MM.1S (cell line): ENCODE measurements at regions not wholly inside any gene's neighbourhood (a gene's known extent, or its start where the extent isn't known, plus 50 kb on each side); places are given as distances from the start of the nearest gene placed in this dataset.

Experiments
- DNase-seq: peaks from one replicate; pipeline ENCODE4 v3.0.0-alpha.2; 2015
- H2AFZ ChIP-seq: fragments of 300-600 bp; sonication (generic); 2 replicates; pipeline ENCODE4 v1.6.0; 2016; ENCODE audit warnings: antibody characterized with exemption, low read length
- H3F3A ChIP-seq: fragments of 300-600 bp; sonication (generic); 2 replicates; pipeline ENCODE4 v1.6.1; 2016; ENCODE audit warnings: mild to moderate bottlenecking, antibody characterized with exemption, low read length, moderate library complexity, mixed read lengths; ENCODE audit not compliant: insufficient read depth
- H3K27ac ChIP-seq: fragments of 300-600 bp; sonication (generic); 2 replicates; pipeline ENCODE4 v1.5.1; 2016; ENCODE audit warnings: mild to moderate bottlenecking, low read length
- H3K27me3 ChIP-seq: fragments of 300-600 bp; sonication (generic); replicated peaks from 2 replicates; pipeline ENCODE4 v1.6.0; 2016; ENCODE audit warnings: low read length; ENCODE audit not compliant: insufficient read depth
- H3K36me3 ChIP-seq: fragments of 300-600 bp; sonication (generic); replicated peaks from 2 replicates; pipeline ENCODE4 v1.6.1; 2016; ENCODE audit warnings: mild to moderate bottlenecking, low read length, mixed read lengths; ENCODE audit not compliant: insufficient read depth
- H3K4me1 ChIP-seq: fragments of 300-600 bp; sonication (generic); 2 replicates; pipeline ENCODE4 v1.6.1; 2016; ENCODE audit warnings: low read length, mixed read lengths
- H3K4me2 ChIP-seq: fragments of 300-600 bp; sonication (generic); 2 replicates; pipeline ENCODE4 v1.6.0; 2016; ENCODE audit warnings: low read depth, low read length
- H3K4me3 ChIP-seq: fragments of 300-600 bp; sonication (generic); 2 replicates; pipeline ENCODE4 v1.5.1; 2016; ENCODE audit warnings: low read length, mixed read lengths
- H3K79me2 ChIP-seq: fragments of 300-600 bp; sonication (generic); 2 replicates; pipeline ENCODE4 v1.6.1; 2016; ENCODE audit warnings: mixed run types, low read length, mixed read lengths
- H3K9ac ChIP-seq: fragments of 300-600 bp; sonication (generic); 2 replicates; pipeline ENCODE4 v1.6.1; 2016; ENCODE audit warnings: low read length, mixed read lengths
- H3K9me2 ChIP-seq: fragments of 300-600 bp; sonication (generic); replicated peaks from 2 replicates; pipeline ENCODE4 v1.6.1; 2016; ENCODE audit warnings: mild to moderate bottlenecking, low read length, mixed read lengths; ENCODE audit not compliant: insufficient read depth
- H3K9me3 ChIP-seq: fragments of 300-600 bp; sonication (generic); replicated peaks from 2 replicates; pipeline ENCODE4 v1.6.1; 2016; ENCODE audit warnings: mild to moderate bottlenecking, low read length, mixed read lengths; ENCODE audit not compliant: insufficient read depth
- H4K20me1 ChIP-seq: fragments of 300-600 bp; sonication (generic); 2 replicates; pipeline ENCODE4 v1.6.1; 2016; ENCODE audit warnings: mild to moderate bottlenecking, low read length, moderate library complexity, mixed read lengths; ENCODE audit not compliant: insufficient read depth
- CTCF ChIP-seq: fragments of 300-600 bp; sonication (generic); IDR thresholded peaks from 2 replicates; pipeline ENCODE4 v1.5.1; 2016; ENCODE audit warnings: antibody characterized with exemption, low read length, mixed read lengths
- EZH2 ChIP-seq: fragments of 300-600 bp; sonication (generic); optimal IDR thresholded peaks from 2 replicates; pipeline ENCODE3; 2017; ENCODE audit warnings: low read depth, mild to moderate bottlenecking, antibody characterized with exemption, low read length, mixed read lengths
- EZH2phosphoT487 ChIP-seq: fragments of 300-600 bp; sonication (generic); IDR thresholded peaks from 2 replicates; pipeline ENCODE4 v1.6.1; 2018; ENCODE audit warnings: antibody characterized with exemption, low read length

GRCh38 chr16:6309271-6309670 lies 1023.4 kb upstream of the RBFOX1 start:
- no peak overlapping the region for H3K4me2 ChIP-seq
- H3K27ac ChIP-seq = no peak overlapping the region
- H3K4me1 ChIP-seq = no peaks in the 10 kb centered on the region
- H3K79me2 ChIP-seq = no peaks in the 10 kb centered on the region
- no peak overlapping the region for H3K9ac ChIP-seq
- no peaks in the 10 kb centered on the region for H3K27me3 ChIP-seq
- H2AFZ ChIP-seq = no peak overlapping the region
- DNase-seq = no peak
- no peaks in the 10 kb centered on the region for H3K9me3 ChIP-seq
- H3K4me3 ChIP-seq = no peak overlapping the region
- no peaks in the 10 kb centered on the region for H3K9me2 ChIP-seq
- TF ChIP-seq CTCF = no peak
- no peak for TF ChIP-seq EZH2phosphoT487
- TF ChIP-seq EZH2 = no peak
- H3F3A ChIP-seq = no peaks in the 10 kb centered on the region
- H3K36me3 ChIP-seq = no peaks in the 10 kb centered on the region
- no peaks in the 10 kb centered on the region for H4K20me1 ChIP-seq

DNA sequence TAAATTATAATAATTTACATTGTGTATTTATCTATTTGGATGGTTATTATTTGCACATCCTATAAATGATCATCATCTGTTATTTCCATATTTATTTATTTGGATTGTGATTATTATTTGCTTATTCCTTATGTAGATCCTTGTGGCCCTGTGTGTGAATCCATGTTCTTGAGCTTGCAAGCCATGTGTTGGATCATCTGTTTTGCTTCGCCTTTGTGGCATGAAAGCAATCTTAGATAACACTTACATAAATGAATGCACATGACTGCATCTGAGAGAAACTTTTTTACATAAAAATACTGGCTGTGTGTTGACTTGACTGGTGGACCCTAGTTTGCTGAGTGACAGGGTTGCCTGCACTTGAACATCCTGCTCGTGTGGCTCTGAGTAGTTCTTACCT lies 1024.5 kb upstream of the RBFOX1 start:
- no peak for DNase-seq
- no peaks in the 10 kb centered on the region for H3K9me3 ChIP-seq

DNA sequence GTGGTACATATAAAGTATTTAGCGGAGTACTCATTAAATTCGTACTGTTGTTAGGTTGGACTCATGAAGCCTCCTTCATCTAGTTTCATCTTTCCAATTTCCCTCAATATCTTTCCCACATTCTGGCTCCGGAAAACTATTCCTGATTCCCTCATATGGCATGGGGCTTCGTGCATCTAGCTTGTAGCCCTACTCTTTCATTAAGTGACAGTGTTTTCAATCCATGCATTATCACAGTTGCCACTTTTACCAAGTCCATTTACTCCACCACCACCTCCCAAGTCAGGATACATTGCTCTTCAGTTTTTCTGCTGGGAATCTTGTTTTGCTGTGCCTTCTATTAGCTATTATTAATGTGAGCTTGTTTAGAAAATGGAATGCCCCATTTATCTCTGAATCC lies 1032.1 kb upstream of the RBFOX1 start:
- no peaks in the 10 kb centered on the region for H3K27me3 ChIP-seq
- H3K36me3 ChIP-seq = no peaks in the 10 kb centered on the region
- H2AFZ ChIP-seq = no peak overlapping the region
- no peak overlapping the region for H3K4me2 ChIP-seq
- H3K4me1 ChIP-seq = no peaks in the 10 kb centered on the region
- no peaks in the 10 kb centered on the region for H3K9me2 ChIP-seq
- no peak overlapping the region for H3K9ac ChIP-seq
- no peaks in the 10 kb centered on the region for H3F3A ChIP-seq
- H3K4me3 ChIP-seq = no peak overlapping the region
- TF ChIP-seq EZH2phosphoT487 (no peak), EZH2 (no peak), CTCF (no peak)
- H4K20me1 ChIP-seq = no peaks in the 10 kb centered on the region
- no peaks in the 10 kb centered on the region for H3K9me3 ChIP-seq
- H3K79me2 ChIP-seq = no peaks in the 10 kb centered on the region
- no peak overlapping the region for H3K27ac ChIP-seq
- no peak for DNase-seq

More for the DNA sequence above, 1024.5 kb upstream of the RBFOX1 start:
- Histone ChIP-seq H3K79me2 (no peaks in the 10 kb centered on the region), H3K36me3 (no peaks in the 10 kb centered on the region), H3F3A (no peaks in the 10 kb centered on the region), H3K9ac (no peak overlapping the region), H3K27ac (no peak overlapping the region), H4K20me1 (no peaks in the 10 kb centered on the region), H3K27me3 (no peaks in the 10 kb centered on the region), H3K4me1 (no peaks in the 10 kb centered on the region), H3K9me2 (no peaks in the 10 kb centered on the region), H3K4me3 (no peak overlapping the region), H3K4me2 (no peak overlapping the region), H2AFZ (no peak overlapping the region)
- TF ChIP-seq EZH2phosphoT487 = no peak
- no peak for TF ChIP-seq CTCF
- TF ChIP-seq EZH2 = no peak
